ENCODE measurements at regions not wholly inside any gene's neighbourhood (a gene's known extent, or its start where the extent isn't known, plus 50 kb on each side); places are given as distances from the start of the nearest gene placed in this dataset.

GRCh38 chr6:3512832-3513231 lies 56.0 kb upstream of the SLC22A23 start:
- no peak for TF ChIP-seq CTCF (IDR thresholded peaks at IDR 0.05; ENCODE audit: low read depth, low read length)
- TF ChIP-seq MAX (IDR thresholded peaks at IDR 0.05; ENCODE audit: low read depth, low read length) = no peak
- no peak for TF ChIP-seq POLR2A (IDR thresholded peaks at IDR 0.05; ENCODE audit: extremely low read depth, insufficient read length)

Measured in NB4 (cell line).